HG03025 (cell line): ENCODE measurements at regions not wholly inside any gene's neighbourhood (a gene's known extent, or its start where the extent isn't known, plus 50 kb on each side); places are given as distances from the start of the nearest gene placed in this dataset.

ENCODE experiments used
- ATAC-seq: cut with Tn5 transposase; IDR thresholded peaks from one replicate; pipeline ENCODE4 v1.9.1; 2021; ENCODE audit warnings: mild to moderate bottlenecking, moderate library complexity; ENCODE audit not compliant: unreplicated experiment, low FRiP score

GRCh38 chr2:158009399-158009798 lies 92.3 kb upstream of the UPP2 start:
- no peak for ATAC-seq

- ATAC-seq = no peak
Observed at GRCh38 chr2:158006961-158007719, 94.5 kb upstream of the UPP2 start.

- no peak for ATAC-seq
Observed at GRCh38 chr2:158004126-158004764, 97.4 kb upstream of the UPP2 start.

GRCh38 chr2:158002079-158002478 lies 99.6 kb upstream of the UPP2 start:
- no peak for ATAC-seq

GRCh38 chr2:157996799-157997198 lies 104.9 kb upstream of the UPP2 start:
- ATAC-seq = no peak

GRCh38 chr2:157995117-157995516 lies 106.6 kb upstream of the UPP2 start:
- no peak for ATAC-seq

GRCh38 chr2:157991932-157992331 lies 109.7 kb upstream of the UPP2 start:
- no peak for ATAC-seq

GRCh38 chr2:157990173-157990572 lies 111.5 kb upstream of the UPP2 start:
- no peak for ATAC-seq

- ATAC-seq = no peak
Observed at GRCh38 chr2:157989227-157989626, 112.4 kb upstream of the UPP2 start.

GRCh38 chr2:157986761-157987160 lies 110.6 kb upstream of the ACVR1 start:
- no peak for ATAC-seq

- no peak for ATAC-seq
Observed at GRCh38 chr2:157984866-157985265, 108.7 kb upstream of the ACVR1 start.

GRCh38 chr2:157980020-157980419 lies 103.9 kb upstream of the ACVR1 start:
- no peak for ATAC-seq

GRCh38 chr2:157971702-157972101 lies 95.6 kb upstream of the ACVR1 start:
- ATAC-seq = no peak

- ATAC-seq = no peak
Observed at GRCh38 chr2:157967856-157968255, 91.7 kb upstream of the ACVR1 start.

GRCh38 chr2:157959249-157959648 lies 83.1 kb upstream of the ACVR1 start:
- no peak for ATAC-seq

- ATAC-seq = no peak
Observed at GRCh38 chr2:157957596-157957995, 81.5 kb upstream of the ACVR1 start.

GRCh38 chr2:157952558-157952957 lies 76.4 kb upstream of the ACVR1 start:
- ATAC-seq = no peak

- ATAC-seq = no peak
Observed at GRCh38 chr2:157948856-157949255, 72.7 kb upstream of the ACVR1 start.

GRCh38 chr2:157946919-157947557 lies 70.9 kb upstream of the ACVR1 start:
- ATAC-seq = no peak

GRCh38 chr2:157940024-157940423 lies 63.9 kb upstream of the ACVR1 start:
- no peak for ATAC-seq

GRCh38 chr2:157938556-157938955 lies 62.4 kb upstream of the ACVR1 start:
- ATAC-seq = no peak

- ATAC-seq = no peak
Observed at GRCh38 chr2:157936406-157936805, 60.3 kb upstream of the ACVR1 start.
